ENCODE measurements at regions not wholly inside any gene's neighbourhood (a gene's known extent, or its start where the extent isn't known, plus 50 kb on each side); places are given as distances from the start of the nearest gene placed in this dataset.

DNA sequence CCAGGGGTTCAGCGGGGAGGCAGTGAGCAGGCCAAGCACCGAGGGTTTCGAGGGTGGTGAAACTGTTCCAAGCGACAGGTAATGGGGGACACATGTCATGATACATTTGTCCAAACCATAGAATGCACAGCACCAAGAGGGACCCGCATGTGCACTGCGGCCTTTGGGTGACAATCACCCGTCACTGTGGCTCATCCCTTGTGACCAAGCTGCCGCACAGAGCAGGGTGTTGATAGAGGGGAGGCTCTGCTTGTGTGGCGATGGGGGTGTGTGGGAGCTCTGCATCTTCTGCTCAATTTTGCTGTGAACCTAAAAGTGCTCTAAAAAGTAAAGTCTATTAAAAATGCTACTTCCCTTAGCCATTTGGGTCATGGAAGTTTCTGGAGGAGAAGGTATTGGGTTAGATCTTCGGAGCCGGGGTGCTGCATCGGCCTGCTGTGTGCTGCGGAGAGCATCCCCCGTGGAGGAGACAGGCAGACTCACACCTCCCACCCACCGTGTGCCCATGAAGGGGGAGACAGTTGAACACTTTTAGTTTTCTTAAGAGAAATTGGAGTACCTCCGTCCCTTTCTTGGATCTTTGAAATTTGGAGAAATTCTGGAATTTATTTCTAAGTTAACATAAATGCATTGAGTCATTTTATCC is 280.4 kb upstream of the IRX2 start:
- DNase-seq (ENCODE audit: extremely low read depth, low read depth), result no peak

DNA sequence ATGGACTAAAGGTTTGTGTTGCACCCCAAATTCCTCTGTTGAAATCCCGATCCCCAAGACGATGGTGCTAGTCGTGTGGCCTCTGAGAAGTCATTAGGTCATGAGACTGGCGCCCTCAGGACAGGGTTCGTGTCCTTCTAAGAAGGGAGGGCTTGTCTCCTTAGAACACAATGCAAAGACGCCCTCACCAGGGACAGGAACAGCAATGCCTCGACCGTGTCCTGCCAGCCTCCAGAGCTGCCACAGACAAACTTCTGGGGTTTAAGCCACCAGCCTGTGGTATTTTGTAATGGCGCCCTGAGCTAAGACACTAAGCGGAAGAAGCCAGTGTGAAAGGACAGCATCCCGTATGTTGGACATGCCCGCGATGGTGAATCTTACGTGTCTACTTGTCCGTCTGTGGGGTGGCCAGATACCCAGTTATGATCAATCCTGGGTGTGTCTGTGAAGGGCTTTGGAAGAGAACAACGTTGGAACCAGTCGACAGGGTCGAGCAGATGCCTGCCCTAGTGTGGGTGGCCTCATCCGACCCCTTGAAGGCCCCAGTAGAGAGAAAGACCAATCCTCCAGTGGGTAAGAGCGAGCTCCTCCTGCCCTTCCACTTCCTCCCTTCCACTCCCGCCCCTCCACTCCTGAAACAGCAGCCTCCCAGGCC is 279.2 kb upstream of the IRX2 start:
- DNase-seq (ENCODE audit: extremely low read depth, low read depth), result no peak

DNA sequence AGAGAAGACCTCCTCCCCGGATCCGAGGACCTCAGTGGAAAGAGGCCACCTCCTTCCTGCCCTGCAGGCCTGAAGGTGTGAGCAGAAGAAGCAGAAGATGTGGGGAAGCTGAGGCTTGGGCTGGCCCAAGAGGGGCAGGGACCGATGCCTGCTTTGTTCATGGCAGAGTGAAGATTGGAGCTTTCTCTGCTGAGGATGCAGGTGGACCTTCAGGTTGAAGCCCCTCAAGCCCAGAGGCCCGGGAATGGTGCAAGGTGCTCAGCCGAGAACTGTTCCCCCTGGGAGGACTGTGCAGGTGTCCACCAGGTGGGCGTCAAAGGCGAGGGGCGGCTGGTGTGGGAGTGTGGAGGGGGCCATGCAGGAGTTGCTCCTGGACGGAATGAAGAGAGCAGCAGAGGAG is 277.9 kb upstream of the IRX2 start:
- DNase-seq (ENCODE audit: extremely low read depth, low read depth), result no peak

DNA sequence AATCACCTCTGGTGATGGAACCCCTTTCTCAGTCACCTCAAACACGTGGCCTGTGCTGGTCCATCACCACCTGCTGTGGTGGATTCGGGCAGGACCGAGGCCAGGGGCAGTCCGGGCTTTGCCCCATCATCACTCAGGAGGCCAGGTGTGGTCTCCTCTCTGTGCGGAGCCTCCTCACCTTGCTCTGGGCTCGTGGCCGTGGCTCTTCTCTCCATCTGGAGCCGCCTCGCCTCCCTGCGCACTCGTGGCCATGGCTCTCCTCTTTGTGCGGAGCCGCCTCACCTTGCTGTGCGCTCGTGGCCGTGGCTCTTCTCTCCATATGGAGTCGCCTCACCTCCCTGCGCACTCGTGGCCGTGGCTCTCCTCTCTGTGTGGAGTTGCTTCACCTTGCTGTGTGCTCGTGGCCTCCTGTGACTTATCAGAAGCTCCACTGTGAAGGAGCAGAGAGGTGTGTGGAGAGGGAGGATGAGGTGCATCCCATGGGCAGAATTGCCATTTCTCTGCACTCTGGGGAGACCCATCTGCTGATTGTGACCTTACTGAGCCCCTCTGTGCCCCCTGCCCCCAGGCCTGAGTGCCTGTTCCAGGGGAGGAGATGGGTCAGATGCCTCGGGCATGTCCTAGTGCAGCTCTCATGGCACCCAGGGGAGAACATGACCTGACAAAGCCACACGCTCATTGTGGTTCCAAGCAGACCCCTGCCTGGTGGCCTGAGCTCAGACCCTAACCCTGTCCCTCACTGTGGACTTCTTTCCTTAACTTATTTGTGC is 276.6 kb upstream of the IRX2 start:
- DNase-seq (ENCODE audit: extremely low read depth, low read depth), result no peak

DNA sequence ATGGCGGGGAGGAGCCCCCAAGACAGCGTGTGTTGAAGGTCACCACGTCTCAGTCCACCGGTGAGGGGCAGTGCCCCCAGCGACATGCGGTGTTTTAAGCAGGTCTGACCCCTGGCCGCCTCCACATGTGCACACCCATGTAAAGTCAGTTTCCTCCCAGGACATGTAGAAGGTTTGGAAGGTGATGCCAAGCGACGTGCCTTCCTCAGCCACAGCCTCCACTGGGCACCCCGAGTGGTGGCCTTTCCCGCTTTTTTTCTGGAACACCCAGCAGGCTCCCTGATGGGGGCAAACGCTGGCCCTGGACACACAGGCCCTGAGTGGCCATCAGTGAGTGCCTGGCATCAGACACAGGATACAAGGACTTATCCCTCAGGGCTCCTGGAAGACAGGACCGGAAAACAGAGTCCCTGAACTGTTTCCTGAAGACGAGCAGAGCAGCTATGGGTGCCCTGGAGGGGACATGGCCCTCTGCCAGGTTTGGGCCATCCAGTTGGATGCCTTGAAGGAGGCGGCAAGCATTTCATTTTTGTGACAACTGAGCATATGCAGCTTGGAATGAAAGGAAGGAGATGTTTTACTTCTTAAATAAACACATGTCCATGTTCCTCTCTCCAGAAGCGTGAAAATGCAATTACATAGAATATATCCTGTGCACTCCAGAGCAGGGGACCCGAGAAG is 275.8 kb upstream of the IRX2 start:
- no peak for DNase-seq (ENCODE audit: extremely low read depth, low read depth)

DNA sequence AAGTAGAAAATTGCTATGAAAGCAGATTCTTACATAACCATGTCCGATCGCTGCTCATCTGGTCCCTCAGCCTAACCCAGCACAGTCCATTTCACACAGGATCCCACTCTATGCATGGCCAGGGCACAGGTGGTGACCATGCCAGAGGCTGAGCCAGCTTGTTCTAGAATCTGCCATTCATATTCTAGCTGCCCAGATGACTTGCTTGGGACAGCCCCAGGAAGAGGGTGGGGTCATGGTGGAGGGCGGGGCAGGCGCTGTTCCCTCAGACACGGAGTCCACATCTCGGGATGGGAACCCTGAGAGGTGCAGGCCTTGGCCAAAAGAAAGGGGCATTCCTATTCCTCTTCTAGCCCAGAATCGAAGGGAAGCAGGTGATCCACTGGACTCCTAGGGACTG is 275.2 kb upstream of the IRX2 start:
- DNase-seq (ENCODE audit: extremely low read depth, low read depth), result no peak

DNA sequence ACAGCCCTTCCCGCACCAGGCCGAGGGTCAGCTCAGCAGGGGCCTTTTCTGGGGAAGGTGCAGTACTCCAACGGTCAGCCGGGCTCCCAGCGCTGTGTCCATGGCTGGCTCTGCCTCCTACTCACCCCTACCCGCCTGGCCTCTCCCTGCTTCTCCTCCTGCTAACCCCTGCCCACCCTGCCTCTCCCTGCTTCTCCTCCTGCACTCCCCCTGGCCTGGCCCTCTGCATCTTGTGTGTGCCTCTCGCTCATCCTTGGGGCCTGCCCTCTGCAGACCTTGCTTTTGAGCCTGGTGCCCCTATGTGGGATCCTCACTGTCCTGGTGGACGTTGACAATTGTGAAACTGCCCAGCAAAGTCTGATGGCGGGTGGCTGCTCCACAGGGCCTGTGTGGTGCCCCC is 274.6 kb upstream of the IRX2 start:
- DNase-seq (ENCODE audit: extremely low read depth, low read depth), result no peak

DNA sequence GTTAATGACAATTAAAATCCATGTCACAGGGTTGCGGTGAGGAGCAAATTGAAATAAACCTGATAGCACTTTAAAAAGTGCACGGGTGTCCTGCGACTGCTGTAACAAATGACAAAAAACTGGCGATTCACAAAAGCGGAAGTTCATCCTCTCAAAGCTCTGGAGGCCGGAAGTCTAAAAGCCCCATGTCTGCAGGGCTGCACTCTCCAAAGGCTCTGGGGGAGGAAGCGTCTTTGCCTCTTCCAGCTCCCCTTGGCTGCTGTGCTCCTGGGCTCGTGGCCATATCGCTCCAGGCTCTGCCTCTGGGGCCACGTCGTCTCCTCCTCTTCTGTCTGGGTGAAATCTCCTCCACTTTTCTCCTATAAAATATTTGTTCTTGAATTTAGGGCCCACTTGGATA is 273.9 kb upstream of the IRX2 start:
- no peak for DNase-seq (ENCODE audit: extremely low read depth, low read depth)

DNA sequence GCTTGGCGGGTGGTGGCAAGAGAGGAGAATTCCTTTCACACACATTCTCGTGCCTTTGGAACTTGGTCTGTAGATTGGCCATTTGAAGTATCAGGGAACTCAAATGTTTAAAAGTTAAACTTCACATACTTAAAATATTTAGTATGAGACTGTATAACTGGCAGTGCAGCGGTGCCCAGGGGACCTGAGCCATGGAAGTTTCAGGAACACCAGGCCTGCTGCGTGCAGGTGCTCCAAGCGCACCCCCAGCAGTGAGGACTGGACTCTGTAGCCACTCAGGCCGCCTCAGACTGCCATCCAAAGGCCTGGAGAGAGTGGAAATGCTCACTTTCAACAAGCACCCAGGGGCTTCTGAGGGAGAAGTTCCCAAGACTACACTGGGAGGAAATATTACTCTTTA is 273.5 kb upstream of the IRX2 start:
- no peak for DNase-seq (ENCODE audit: extremely low read depth, low read depth)

DNA sequence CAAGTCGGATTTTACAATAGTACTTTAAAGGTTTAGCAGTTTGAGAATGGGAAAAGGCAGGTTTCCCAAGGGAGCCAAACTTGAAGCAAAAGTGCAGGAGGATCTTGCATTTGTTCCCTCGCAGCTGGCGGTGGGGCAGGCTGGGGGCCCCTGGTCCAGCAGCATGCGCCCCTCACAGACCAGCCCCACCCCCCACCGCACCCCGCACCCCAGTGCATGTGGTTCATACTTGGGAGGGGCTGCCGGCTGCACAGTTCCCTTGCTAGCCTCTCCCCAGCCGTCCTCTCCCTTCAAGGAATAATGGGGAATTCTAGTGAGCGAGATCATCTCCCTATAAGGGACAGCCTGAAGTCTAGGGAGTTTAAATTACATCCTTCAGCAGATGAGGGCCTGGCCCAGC is 273.1 kb upstream of the IRX2 start:
- DNase-seq (ENCODE audit: extremely low read depth, low read depth), result no peak

DNA sequence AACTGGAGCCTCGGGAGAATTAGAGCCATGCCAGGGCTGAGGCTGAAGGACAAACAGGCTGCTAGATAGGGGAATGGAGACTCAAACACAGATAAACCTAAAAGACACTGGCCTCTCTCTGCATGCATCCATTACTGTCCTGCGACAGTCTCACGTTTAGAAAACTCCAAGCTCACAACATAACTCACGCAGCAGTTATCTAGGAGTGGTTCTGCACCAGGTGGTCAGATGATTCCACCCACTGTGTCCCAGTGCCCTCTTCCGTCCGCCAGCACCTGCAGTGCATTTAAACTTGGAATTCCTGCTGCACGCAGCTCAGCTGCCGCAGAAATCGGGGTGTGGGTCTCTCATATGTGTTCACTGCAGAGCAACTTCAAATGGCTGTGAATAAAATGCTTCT is 272.6 kb upstream of the IRX2 start:
- DNase-seq (ENCODE audit: extremely low read depth, low read depth), result no peak

DNA sequence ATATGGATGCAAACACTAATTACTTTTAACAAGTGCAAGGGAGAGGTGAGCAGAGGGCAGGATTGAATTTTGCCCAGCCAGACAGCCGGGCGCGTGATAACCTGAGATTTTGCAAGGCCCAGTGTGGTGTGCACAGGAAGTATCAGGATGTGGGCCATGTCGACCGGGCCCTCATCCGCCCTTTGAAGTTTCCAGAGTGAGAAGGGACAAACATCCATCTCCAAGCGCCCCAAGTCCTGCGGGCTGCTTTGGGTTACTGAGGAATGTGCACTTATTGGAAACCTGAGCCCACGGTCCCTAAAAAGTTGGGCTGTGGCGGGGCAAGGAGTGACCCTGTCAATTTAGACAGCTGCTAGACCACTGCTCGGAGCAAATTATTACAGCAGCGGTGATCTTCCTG is 272.2 kb upstream of the IRX2 start:
- DNase-seq (ENCODE audit: extremely low read depth, low read depth), result no peak

DNA sequence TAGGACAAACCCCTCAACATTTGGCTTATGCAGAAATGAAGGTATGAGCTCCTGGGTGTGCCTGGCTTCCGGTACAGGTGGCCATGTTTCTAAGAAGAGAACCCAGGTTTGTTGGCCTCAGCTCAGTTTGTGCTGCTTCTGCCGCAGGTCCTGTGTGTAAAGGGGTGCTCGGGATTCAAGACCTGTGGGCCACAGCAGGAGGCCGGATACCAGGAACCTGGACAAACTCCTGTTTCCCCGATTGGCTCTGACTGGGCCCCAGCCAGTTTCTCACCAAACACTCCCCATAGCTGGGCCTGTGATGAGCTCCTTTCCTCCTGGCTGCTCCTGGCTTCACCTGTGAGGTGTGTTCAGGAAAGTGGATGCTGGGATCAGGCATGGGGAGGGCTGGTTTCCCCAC is 271.2 kb upstream of the IRX2 start:
- DNase-seq (ENCODE audit: extremely low read depth, low read depth), result no peak

DNA sequence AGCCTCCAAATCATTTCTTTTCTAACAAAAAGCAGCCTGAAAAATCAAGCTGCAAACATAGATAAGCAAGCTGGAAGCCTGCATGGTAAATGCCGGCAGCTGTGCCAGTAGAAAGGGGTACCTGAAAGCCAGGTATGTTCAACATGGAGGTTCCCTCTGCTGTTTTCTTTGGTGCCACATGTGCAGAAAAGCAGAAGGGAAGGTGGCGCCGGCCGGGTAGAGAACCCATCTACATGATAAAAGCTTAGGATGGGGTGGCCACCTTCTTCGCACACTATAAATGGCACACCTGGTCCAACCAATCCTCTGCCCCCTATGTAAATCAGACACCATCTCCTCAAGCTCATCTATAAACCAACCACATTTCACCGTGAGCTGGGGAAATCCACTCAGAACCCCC is 268.9 kb upstream of the IRX2 start:
- DNase-seq (ENCODE audit: extremely low read depth, low read depth), result no peak

DNA sequence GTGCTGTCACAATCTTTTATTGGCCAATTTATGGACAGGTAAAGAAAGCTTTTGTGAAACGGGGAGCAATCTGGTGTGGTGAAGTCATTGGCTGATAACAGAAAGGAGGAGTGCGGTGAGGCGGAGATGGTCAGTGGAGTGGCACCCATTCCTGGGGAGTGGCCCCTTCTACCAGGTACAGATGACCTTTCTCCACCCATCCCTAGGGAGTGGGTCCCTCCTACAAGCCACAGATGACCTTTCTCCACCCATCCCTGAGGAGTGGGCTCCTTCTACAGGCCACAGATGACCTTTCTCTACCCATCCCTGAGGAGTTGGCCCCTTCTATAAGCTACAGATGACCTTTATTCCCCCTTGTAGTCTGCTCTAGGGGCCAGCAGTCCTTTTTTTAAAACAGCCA is 267.6 kb upstream of the IRX2 start:
- DNase-seq (ENCODE audit: extremely low read depth, low read depth), result no peak

DNA sequence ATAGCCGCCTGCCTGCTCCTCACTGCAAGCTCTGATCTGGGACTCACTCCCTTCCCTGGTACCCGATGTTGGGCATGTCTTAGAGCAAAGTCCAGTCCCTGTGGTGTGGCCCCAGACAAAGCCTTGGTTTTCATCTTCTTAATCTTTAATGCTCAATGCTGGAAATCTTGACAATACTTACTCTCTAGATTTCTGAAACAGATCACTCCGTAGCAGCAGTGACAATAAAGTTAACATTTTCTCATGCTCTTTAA is 260.2 kb upstream of the IRX2 start:
- DNase-seq (ENCODE audit: extremely low read depth, low read depth), result no peak

DNA sequence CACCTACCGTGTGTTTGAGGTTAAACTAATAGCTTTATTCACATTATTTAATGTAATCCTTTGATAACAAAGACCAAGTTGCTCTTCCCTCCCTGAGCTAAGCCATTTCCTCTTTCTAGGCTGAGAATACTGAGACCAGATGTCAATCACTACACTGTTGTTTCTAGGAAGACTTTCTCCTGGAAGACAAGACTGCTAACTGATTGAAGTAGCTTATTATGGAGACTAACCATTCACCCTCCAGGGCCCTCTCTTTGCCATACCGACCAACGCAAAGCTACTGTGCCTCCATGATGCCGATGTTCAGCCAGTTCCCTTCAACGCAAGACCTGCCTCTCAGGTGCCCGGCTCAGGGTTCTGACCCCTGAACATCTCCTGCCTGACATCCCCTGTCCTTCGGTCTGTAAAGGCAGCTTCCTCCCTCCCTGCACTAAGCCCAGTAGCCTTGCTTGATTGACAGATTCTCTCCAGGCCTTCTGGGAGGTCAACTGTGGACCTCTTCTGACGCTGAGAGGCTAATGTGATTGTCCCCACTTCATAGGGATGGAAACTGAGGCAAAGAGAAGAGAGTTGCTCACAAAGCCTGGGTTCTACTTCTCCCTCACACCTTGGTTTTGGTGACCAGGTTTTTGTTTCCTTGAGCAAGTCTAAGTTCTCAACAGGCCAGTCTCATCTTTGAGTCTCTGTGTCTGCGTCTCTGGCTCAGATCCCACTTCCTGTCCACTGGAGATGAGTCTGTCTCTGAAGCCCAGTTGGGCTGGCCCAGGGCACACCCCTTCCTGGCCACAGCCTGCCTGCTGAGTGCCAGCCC is 259.7 kb upstream of the IRX2 start:
- no peak for DNase-seq (ENCODE audit: extremely low read depth, low read depth)

DNA sequence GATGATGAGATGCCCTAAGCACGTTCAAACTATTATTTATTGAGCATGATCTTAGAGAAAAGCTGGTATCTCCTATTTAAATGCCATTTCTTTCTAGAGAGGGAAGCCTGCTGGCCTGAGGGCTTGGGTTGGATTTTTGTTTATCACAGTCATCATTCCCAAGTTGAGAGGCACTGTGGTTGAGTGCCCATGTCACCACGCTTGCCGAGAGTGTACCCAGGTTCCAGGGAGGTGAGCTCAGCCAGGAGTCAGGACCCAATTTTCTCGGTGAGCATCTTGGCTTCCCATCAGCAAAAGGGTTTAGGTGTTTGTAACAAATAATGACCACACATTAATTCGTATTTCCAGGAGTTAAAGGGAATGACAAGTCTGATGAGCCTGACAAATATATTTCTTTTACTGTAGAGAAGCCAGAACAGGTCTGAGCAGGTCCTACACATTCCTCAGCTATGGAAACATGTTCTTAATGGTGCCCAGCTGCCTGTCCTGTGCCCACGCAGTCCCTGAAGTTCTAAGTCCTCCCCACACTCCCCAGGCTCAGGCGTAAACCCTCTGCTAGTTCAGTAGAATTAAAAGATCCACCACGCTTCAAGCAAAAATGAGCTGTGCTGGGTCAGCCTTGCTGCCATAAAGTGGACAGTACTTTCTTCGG is 258.9 kb upstream of the IRX2 start:
- DNase-seq (ENCODE audit: extremely low read depth, low read depth), result no peak

DNA sequence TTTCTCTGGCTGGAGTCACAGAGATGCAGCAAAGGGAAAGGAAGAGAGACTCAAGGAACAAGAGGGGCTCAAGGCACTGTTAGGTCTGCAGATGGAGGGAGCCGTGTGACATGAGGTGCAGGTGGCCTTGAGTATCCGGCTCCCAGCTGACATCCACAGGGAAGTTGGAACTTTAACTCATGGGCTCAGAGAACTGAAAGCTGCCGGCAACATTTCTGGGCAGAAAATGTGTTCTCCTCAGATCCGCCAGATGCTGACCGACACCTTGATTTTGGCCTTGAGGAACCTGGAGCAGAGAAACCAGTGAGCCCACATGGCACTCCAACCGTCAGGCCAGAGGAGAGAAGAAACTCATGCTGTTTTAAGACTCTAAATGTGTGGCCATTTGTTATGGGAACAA is 258.1 kb upstream of the IRX2 start:
- DNase-seq (ENCODE audit: extremely low read depth, low read depth), result no peak

DNA sequence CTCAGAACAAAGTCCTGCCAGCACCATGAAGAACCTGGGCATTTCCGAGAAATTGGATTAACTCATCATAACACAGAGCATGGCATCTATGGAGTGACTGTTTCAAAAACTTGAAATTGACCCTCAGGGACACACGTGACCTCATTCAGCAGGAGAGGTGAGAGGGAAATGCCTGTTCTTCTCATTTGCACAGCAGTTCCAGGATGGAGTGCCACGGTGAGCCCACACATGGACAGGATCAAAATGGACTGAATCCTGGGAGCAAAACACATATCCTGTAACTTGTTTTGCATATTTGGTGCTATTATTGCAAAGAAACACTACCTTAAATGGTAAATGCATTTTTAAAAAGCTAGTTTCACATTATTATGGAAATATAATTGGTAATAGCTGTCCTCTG is 256.1 kb upstream of the IRX2 start:
- no peak for DNase-seq (ENCODE audit: extremely low read depth, low read depth)

Data from NCI-H460 (cell line).